ENCODE measurements at regions not wholly inside any gene's neighbourhood (a gene's known extent, or its start where the extent isn't known, plus 50 kb on each side); places are given as distances from the start of the nearest gene placed in this dataset.

DNA sequence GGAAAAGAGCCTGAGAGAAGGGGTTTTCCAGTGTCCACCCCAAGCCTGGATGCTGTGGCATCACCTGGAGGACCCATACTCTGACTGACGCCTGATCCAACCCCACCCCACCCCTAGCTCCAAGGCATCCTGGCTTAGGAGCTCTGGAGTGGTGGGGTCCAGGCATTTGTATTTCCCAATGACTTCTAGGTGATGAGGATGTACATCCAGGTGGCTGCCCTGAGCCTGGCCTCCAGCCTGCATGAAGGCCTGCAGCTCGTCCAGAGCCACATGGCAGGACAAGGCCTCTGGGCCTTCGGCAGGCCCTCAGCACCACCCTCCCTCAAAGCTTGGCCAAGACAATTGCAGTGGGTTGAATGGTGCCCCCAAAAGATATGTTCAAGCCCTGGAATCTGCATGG is 347.5 kb downstream of the C16orf95 start:
- TF ChIP-seq CTCF (IDR thresholded peaks at IDR 0.05; ENCODE audit: insufficient read depth, low read depth, low read length) (no peak), EZH2 (IDR thresholded peaks at IDR 0.05; ENCODE audit: insufficient read depth, low read length) (no peak)

Data from astrocyte (in vitro differentiated cells and primary cell).